ENCODE measurements at regions not wholly inside any gene's neighbourhood (a gene's known extent, or its start where the extent isn't known, plus 50 kb on each side); places are given as distances from the start of the nearest gene placed in this dataset.

- intact Hi-C loops (cut with micrococcal nuclease), result no loop called here
These were observed 458.8 kb upstream of the ZNF462 start for GRCh38 chr9:106404137-106404536.

- intact Hi-C loops (cut with micrococcal nuclease), result no loop called here
These were observed 457.0 kb upstream of the ZNF462 start for GRCh38 chr9:106405871-106406435.

- intact Hi-C loops (cut with micrococcal nuclease), result no loop called here
These were observed 448.9 kb upstream of the ZNF462 start for GRCh38 chr9:106414042-106414441.

- intact Hi-C loops (cut with micrococcal nuclease), result no loop called here
These were observed 445.3 kb upstream of the ZNF462 start for GRCh38 chr9:106417685-106418084.

- intact Hi-C loops (cut with micrococcal nuclease), result no loop called here
These were observed 443.1 kb upstream of the ZNF462 start for GRCh38 chr9:106419829-106420228.

GRCh38 chr9:106420511-106420944 lies 442.4 kb upstream of the ZNF462 start:
- intact Hi-C loops (cut with micrococcal nuclease), result no loop called here

GRCh38 chr9:106421772-106422171 lies 441.2 kb upstream of the ZNF462 start:
- intact Hi-C loops (cut with micrococcal nuclease), result no loop called here

- intact Hi-C loops (cut with micrococcal nuclease), result no loop called here
These were observed 439.4 kb upstream of the ZNF462 start for GRCh38 chr9:106423575-106423974.

GRCh38 chr9:106432631-106433030 lies 430.3 kb upstream of the ZNF462 start:
- intact Hi-C loops (cut with micrococcal nuclease), result no loop called here

GRCh38 chr9:106438928-106439327 lies 424.0 kb upstream of the ZNF462 start:
- intact Hi-C loops (cut with micrococcal nuclease), result no loop called here

GRCh38 chr9:106441283-106441682 lies 421.7 kb upstream of the ZNF462 start:
- intact Hi-C loops (cut with micrococcal nuclease), result no loop called here

GRCh38 chr9:106443520-106443919 lies 419.4 kb upstream of the ZNF462 start:
- intact Hi-C loops (cut with micrococcal nuclease), result no loop called here

- intact Hi-C loops (cut with micrococcal nuclease), result no loop called here
These were observed 417.9 kb upstream of the ZNF462 start for GRCh38 chr9:106445107-106445506.

GRCh38 chr9:106449336-106449927 lies 413.5 kb upstream of the ZNF462 start:
- intact Hi-C loops (cut with micrococcal nuclease), result no loop called here

- intact Hi-C loops (cut with micrococcal nuclease), result no loop called here
These were observed 412.4 kb upstream of the ZNF462 start for GRCh38 chr9:106450549-106450948.

- intact Hi-C loops (cut with micrococcal nuclease), result no loop called here
These were observed 411.7 kb upstream of the ZNF462 start for GRCh38 chr9:106451223-106451622.

GRCh38 chr9:106456581-106456980 lies 406.4 kb upstream of the ZNF462 start:
- intact Hi-C loops (cut with micrococcal nuclease), result no loop called here

GRCh38 chr9:106467113-106467864 lies 395.7 kb upstream of the ZNF462 start:
- intact Hi-C loops (cut with micrococcal nuclease), result no loop called here

- intact Hi-C loops (cut with micrococcal nuclease), result no loop called here
These were observed 395.2 kb upstream of the ZNF462 start for GRCh38 chr9:106467865-106468164.

GRCh38 chr9:106468431-106468830 lies 394.5 kb upstream of the ZNF462 start:
- intact Hi-C loops (cut with micrococcal nuclease), result no loop called here

- intact Hi-C loops (cut with micrococcal nuclease), result no loop called here
These were observed 384.7 kb upstream of the ZNF462 start for GRCh38 chr9:106478312-106478711.

- intact Hi-C loops (cut with micrococcal nuclease), result no loop called here
These were observed 384.2 kb upstream of the ZNF462 start for GRCh38 chr9:106478727-106479126.

GRCh38 chr9:106479679-106480078 lies 383.3 kb upstream of the ZNF462 start:
- intact Hi-C loops (cut with micrococcal nuclease), result no loop called here
